H9 (cell line): ENCODE measurements at regions not wholly inside any gene's neighbourhood (a gene's known extent, or its start where the extent isn't known, plus 50 kb on each side); places are given as distances from the start of the nearest gene placed in this dataset.

Source experiments
- DNase-seq: peaks from one replicate; pipeline ENCODE4 v3.0.0-alpha.2; 2017
- H2AFZ ChIP-seq: one replicate; pipeline ENCODE4 v1.6.1; 2013; ENCODE audit warnings: mild to moderate bottlenecking, low read length, control low read depth, moderate library complexity
- H2AK5ac ChIP-seq: 2 replicates; pipeline ENCODE4 v1.6.1; 2013; ENCODE audit warnings: low read length, control low read depth, mixed read lengths; ENCODE audit not compliant: insufficient read length
- H2BK120ac ChIP-seq: one replicate; pipeline ENCODE4 v1.6.1; 2013; ENCODE audit warnings: low read depth, mild to moderate bottlenecking, low read length, control low read depth, inconsistent platforms; ENCODE audit not compliant: poor library complexity, severe bottlenecking
- H2BK12ac ChIP-seq: 2 replicates; pipeline ENCODE4 v1.6.1; 2013; ENCODE audit warnings: low read length, control low read depth, mixed read lengths, low read depth; ENCODE audit not compliant: insufficient read length
- H2BK15ac ChIP-seq: 2 replicates; pipeline ENCODE4 v1.6.1; 2013; ENCODE audit warnings: low read depth, low read length, control low read depth
- H2BK20ac ChIP-seq: one replicate; pipeline ENCODE4 v1.6.1; 2013; ENCODE audit warnings: low read depth, mild to moderate bottlenecking, low read length, control low read depth, inconsistent platforms; ENCODE audit not compliant: poor library complexity, severe bottlenecking
- H2BK5ac ChIP-seq: 2 replicates; pipeline ENCODE4 v1.6.1; 2013; ENCODE audit warnings: low read length, control low read depth, mixed read lengths; ENCODE audit not compliant: insufficient read length
- H3K14ac ChIP-seq: 2 replicates; pipeline ENCODE4 v1.6.1; 2013; ENCODE audit warnings: low read length, control low read depth; ENCODE audit not compliant: insufficient read depth
- H3K18ac ChIP-seq: 2 replicates; pipeline ENCODE4 v1.6.1; 2013; ENCODE audit warnings: low read depth, mild to moderate bottlenecking, mixed read lengths, low read length, control low read depth; ENCODE audit not compliant: insufficient read length
- H3K23ac ChIP-seq: 2 replicates; pipeline ENCODE4 v1.6.1; 2013; ENCODE audit warnings: low read length, control low read depth, mixed read lengths, low read depth; ENCODE audit not compliant: insufficient read length
- H3K23me2 ChIP-seq: 2 replicates; pipeline ENCODE4 v1.6.1; 2013; ENCODE audit warnings: low read depth, mild to moderate bottlenecking, mixed read lengths, low read length, control low read depth; ENCODE audit not compliant: insufficient read length, poor library complexity, severe bottlenecking
- H3K27ac ChIP-seq: 2 replicates; pipeline ENCODE4 v1.5.1; 2013; ENCODE audit warnings: low read length, control low read depth, mixed read lengths, low read depth; ENCODE audit not compliant: insufficient read length
- H3K27me3 ChIP-seq: 2 replicates; pipeline ENCODE4 v1.6.1; 2013; ENCODE audit warnings: low read length, control low read depth, inconsistent platforms; ENCODE audit not compliant: insufficient read depth
- H3K4ac ChIP-seq: 2 replicates; pipeline ENCODE4 v1.6.1; 2013; ENCODE audit warnings: low read depth, mild to moderate bottlenecking, control low read depth, inconsistent platforms, low read length, moderate library complexity
- H3K4me1 ChIP-seq: 2 replicates; pipeline ENCODE4 v1.6.1; 2013; ENCODE audit warnings: low read length, control low read depth, inconsistent platforms; ENCODE audit not compliant: insufficient read depth
- H3K4me2 ChIP-seq: 2 replicates; pipeline ENCODE4 v1.6.1; 2013; ENCODE audit warnings: low read length, control low read depth, mixed read lengths; ENCODE audit not compliant: insufficient read length, insufficient read depth
- H3K56ac ChIP-seq: 2 replicates; pipeline ENCODE4 v1.6.1; 2013; ENCODE audit warnings: low read depth, mild to moderate bottlenecking, mixed read lengths, low read length, control low read depth; ENCODE audit not compliant: insufficient read length
- H3K79me1 ChIP-seq: 2 replicates; pipeline ENCODE4 v1.6.1; 2013; ENCODE audit warnings: low read depth, mild to moderate bottlenecking, moderate library complexity, low read length, control low read depth, inconsistent platforms; ENCODE audit not compliant: insufficient read depth, poor library complexity, severe bottlenecking
- H3K79me2 ChIP-seq: 2 replicates; pipeline ENCODE4 v1.6.1; 2013; ENCODE audit warnings: low read length, control low read depth, inconsistent platforms; ENCODE audit not compliant: insufficient read depth
- H3K9ac ChIP-seq: 2 replicates; pipeline ENCODE4 v1.6.1; 2013; ENCODE audit warnings: low read length, control low read depth, mixed read lengths; ENCODE audit not compliant: insufficient read length; ENCODE audit errors: extremely low read depth
- H3K9me3 ChIP-seq: one replicate; pipeline ENCODE4 v1.6.1; 2013; ENCODE audit warnings: low read depth, low read length, inconsistent platforms; ENCODE audit not compliant: control insufficient read depth
- H3T11ph ChIP-seq: one replicate; pipeline ENCODE4 v1.6.1; 2013; ENCODE audit warnings: mild to moderate bottlenecking, low read length, control low read depth, inconsistent platforms
- H4K20me1 ChIP-seq: one replicate; pipeline ENCODE4 v1.6.1; 2013; ENCODE audit not compliant: control insufficient read depth, insufficient read length, insufficient read depth
- H4K5ac ChIP-seq: 2 replicates; pipeline ENCODE4 v1.6.1; 2013; ENCODE audit warnings: low read depth, mild to moderate bottlenecking, mixed read lengths, low read length, control low read depth; ENCODE audit not compliant: insufficient read length
- H4K8ac ChIP-seq: replicated peaks from 2 replicates; pipeline ENCODE4 v1.6.1; 2013; ENCODE audit warnings: low read length, control low read depth, mixed read lengths, low read depth; ENCODE audit not compliant: insufficient read length
- H4K91ac ChIP-seq: 2 replicates; pipeline ENCODE4 v1.6.1; 2013; ENCODE audit warnings: low read depth, mild to moderate bottlenecking, moderate library complexity, mixed read lengths, low read length, control low read depth; ENCODE audit not compliant: insufficient read length
- H3K27ac Mint-ChIP-seq, 3 experiments: 2 replicates in 2 of 3; 3 replicates in 1 of 3; pipeline ENCODE4 v1.8.0; 2020 to 2021; ENCODE audit warnings: mixed read lengths in 3 of 3, mild to moderate bottlenecking in 1 of 3, moderate library complexity in 1 of 3
- H3K27me3 Mint-ChIP-seq: 2 replicates; pipeline ENCODE4 v1.8.0; 2021; ENCODE audit warnings: low read depth, mild to moderate bottlenecking, moderate library complexity, mixed read lengths
- H3K36me3 Mint-ChIP-seq, 3 experiments: 2 replicates in 2 of 3; 3 replicates in 1 of 3; pipeline ENCODE4 v1.8.0; 2020 to 2021; ENCODE audit warnings: low read depth in 3 of 3, mixed read lengths in 3 of 3; ENCODE audit not compliant: insufficient read depth in 1 of 3
- H3K4me1 Mint-ChIP-seq, 2 experiments: 2 replicates each; pipeline ENCODE4 v1.8.0; 2020; ENCODE audit warnings: mixed read lengths in 2 of 2
- H3K4me3 Mint-ChIP-seq, 2 experiments: 2 replicates in 1 of 2; 3 replicates in 1 of 2; pipeline ENCODE4 v1.8.0; 2020 to 2021; ENCODE audit warnings: mild to moderate bottlenecking in 2 of 2, mixed read lengths in 2 of 2, moderate library complexity in 1 of 2
- H3K9me3 Mint-ChIP-seq, 2 experiments: 2 replicates in 1 of 2; 3 replicates in 1 of 2; pipeline ENCODE4 v1.8.0; 2020; ENCODE audit warnings: mild to moderate bottlenecking in 2 of 2, mixed read lengths in 2 of 2, moderate library complexity in 1 of 2
- CTCF ChIP-seq: fragments of 200-600 bp; sonication (generic); conservative IDR thresholded peaks from 3 replicates; pipeline ENCODE4 v1.8.0; 2021; ENCODE audit warnings: antibody characterized with exemption, mild to moderate bottlenecking
- WGBS: extraction: QIAGEN DNeasy Blood & Tissue Kit; methylation state at CpG from one replicate; pipeline ENCODE4 v1.1.7; 2013; ENCODE audit warnings: missing lambda C conversion rate, low lambda C conversion rate, mixed read lengths; ENCODE audit not compliant: insufficient read length; ENCODE audit errors: extremely low coverage; 5-methylcytosine and 5-hydroxymethylcytosine counted together

- no peak overlapping the region for H4K91ac ChIP-seq
- no peak overlapping the region for H3K9ac ChIP-seq
- H3K27ac ChIP-seq = no peak overlapping the region
- peaks cover under 1 to 3% of the 10 kb centered on the region in 2 experiments; a peak in 2 of 5 replicates for H3K9me3 Mint-ChIP-seq
- H3K18ac ChIP-seq = no peak overlapping the region
- no peak overlapping the region for H4K5ac ChIP-seq
- no peak overlapping the region for H2BK12ac ChIP-seq
- H3K23me2 ChIP-seq = no peaks in the 10 kb centered on the region
- no peak overlapping the region for H2BK120ac ChIP-seq
- no peak overlapping the region for H3K4me2 ChIP-seq
- H3K23ac ChIP-seq = no peak overlapping the region
- DNase-seq = no peak
- H3K27ac Mint-ChIP-seq = no peak overlapping the region
- no peak overlapping the region for H3T11ph ChIP-seq
- no peak overlapping the region for H2BK15ac ChIP-seq
- peaks cover 28 to 34% of the 10 kb centered on the region in 2 experiments for H3K4me1 Mint-ChIP-seq
- H3K14ac ChIP-seq = no peak overlapping the region
- WGBS = no CpG with 5 or more reads among the region's 2 CpGs
- H3K4me1 ChIP-seq = no peaks in the 10 kb centered on the region
- H3K4ac ChIP-seq = no peak overlapping the region
- no peaks in the 10 kb centered on the region for H4K20me1 ChIP-seq
- no peaks in the 10 kb centered on the region for H3K27me3 ChIP-seq
- no peaks in the 10 kb centered on the region for H3K79me1 ChIP-seq
- H3K79me2 ChIP-seq = no peaks in the 10 kb centered on the region
- no peak overlapping the region for H3K56ac ChIP-seq
- H2AFZ ChIP-seq = no peak overlapping the region
- no peak overlapping the region for H3K4me3 Mint-ChIP-seq
- H2BK20ac ChIP-seq = no peak overlapping the region
- no peaks in the 10 kb centered on the region for H3K27me3 Mint-ChIP-seq
- no peak for TF ChIP-seq CTCF
- no peaks in the 10 kb centered on the region for H3K9me3 ChIP-seq
- H3K36me3 Mint-ChIP-seq = peaks cover 0 to 5% (median 0%) of the 10 kb centered on the region in 3 experiments; a peak in 1 of 7 replicates
- H2BK5ac ChIP-seq = no peak overlapping the region
- no peak overlapping the region for H2AK5ac ChIP-seq
- H4K8ac ChIP-seq = no peak overlapping the region
Observed at GRCh38 chr3:82001276-82001923, 240.0 kb upstream of the GBE1 start.
